KMS-11 (cell line): ENCODE measurements at regions not wholly inside any gene's neighbourhood (a gene's known extent, or its start where the extent isn't known, plus 50 kb on each side); places are given as distances from the start of the nearest gene placed in this dataset.

Source experiments
- H2AFZ ChIP-seq: fragments of 200-600 bp; sonication (generic); 2 replicates; pipeline ENCODE4 v1.6.1; 2016; ENCODE audit warnings: antibody characterized with exemption, mixed run types, low read depth
- H3K27ac ChIP-seq: fragments of 200-600 bp; sonication (generic); 2 replicates; pipeline ENCODE4 v1.6.1; 2016; ENCODE audit warnings: mild to moderate bottlenecking, mixed run types
- H3K27me3 ChIP-seq: fragments of 200-600 bp; sonication (generic); 2 replicates; pipeline ENCODE4 v1.6.1; 2017; ENCODE audit warnings: mild to moderate bottlenecking, low read depth, mixed run types, moderate library complexity; ENCODE audit not compliant: insufficient read depth
- H3K36me3 ChIP-seq: fragments of 200-600 bp; sonication (generic); 2 replicates; pipeline ENCODE4 v1.6.1; 2017; ENCODE audit warnings: mild to moderate bottlenecking, mixed run types; ENCODE audit not compliant: insufficient read depth
- H3K4me1 ChIP-seq: fragments of 200-600 bp; sonication (generic); 2 replicates; pipeline ENCODE4 v1.6.1; 2016; ENCODE audit warnings: mild to moderate bottlenecking, low read depth, mixed run types; ENCODE audit not compliant: poor library complexity, severe bottlenecking
- H3K4me2 ChIP-seq: fragments of 200-600 bp; sonication (generic); 2 replicates; pipeline ENCODE4 v1.7.0; 2016; ENCODE audit warnings: mild to moderate bottlenecking, mixed run types
- H3K4me3 ChIP-seq: fragments of 200-600 bp; sonication (generic); IDR thresholded peaks from 2 replicates; pipeline ENCODE4 v1.6.1; 2017; ENCODE audit warnings: low read depth, low read length, mixed read lengths; ENCODE audit not compliant: insufficient read depth
- H3K79me2 ChIP-seq: fragments of 200-600 bp; sonication (generic); 2 replicates; pipeline ENCODE4 v1.6.1; 2016; ENCODE audit warnings: low read depth, mixed run types; ENCODE audit not compliant: insufficient read depth
- H3K9ac ChIP-seq: fragments of 200-600 bp; sonication (generic); 2 replicates; pipeline ENCODE4 v1.6.1; 2016; ENCODE audit warnings: mild to moderate bottlenecking, mixed run types
- H4K20me1 ChIP-seq: fragments of 200-600 bp; sonication (generic); 2 replicates; pipeline ENCODE4 v1.6.1; 2016; ENCODE audit warnings: mild to moderate bottlenecking, mixed run types; ENCODE audit not compliant: insufficient read depth
- CTCF ChIP-seq: fragments of 200-600 bp; sonication (generic); conservative IDR thresholded peaks from 2 replicates; pipeline ENCODE4 v1.6.1; 2017; ENCODE audit warnings: low read depth, mild to moderate bottlenecking, antibody characterized with exemption, low read length, moderate library complexity, mixed read lengths

GRCh38 chr6:14423330-14423729 is 305.8 kb downstream of the CD83 start:
- Histone ChIP-seq H3K36me3 (no peaks in the 10 kb centered on the region), H3K9ac (no peak overlapping the region), H3K79me2 (no peaks in the 10 kb centered on the region), H3K27ac (no peak overlapping the region), H3K27me3 (no peaks in the 10 kb centered on the region), H2AFZ (no peak overlapping the region), H4K20me1 (no peaks in the 10 kb centered on the region), H3K4me2 (no peak overlapping the region), H3K4me3 (no peak overlapping the region), H3K4me1 (no peaks in the 10 kb centered on the region)
- TF ChIP-seq CTCF, result no peak

GRCh38 chr6:14423955-14424354 is 306.4 kb downstream of the CD83 start:
- Histone ChIP-seq H3K36me3 (no peaks in the 10 kb centered on the region), H3K27ac (no peak overlapping the region), H3K79me2 (no peaks in the 10 kb centered on the region), H3K4me1 (no peaks in the 10 kb centered on the region), H3K9ac (no peak overlapping the region), H3K4me3 (no peak overlapping the region), H3K27me3 (no peaks in the 10 kb centered on the region), H3K4me2 (no peak overlapping the region), H4K20me1 (no peaks in the 10 kb centered on the region), H2AFZ (no peak overlapping the region)
- no peak for TF ChIP-seq CTCF

- H3K27ac ChIP-seq, result no peak overlapping the region
- H3K4me2 ChIP-seq, result no peak overlapping the region
Observed at GRCh38 chr6:14425805-14426204, 308.2 kb downstream of the CD83 start.

GRCh38 chr6:14426281-14426680 is 308.7 kb downstream of the CD83 start:
- Histone ChIP-seq H3K36me3 (no peaks in the 10 kb centered on the region), H3K4me2 (no peak overlapping the region)

More at GRCh38 chr6:14425805-14426204, 308.2 kb downstream of the CD83 start:
- Histone ChIP-seq H3K79me2 (no peaks in the 10 kb centered on the region), H3K27me3 (no peaks in the 10 kb centered on the region), H3K36me3 (no peaks in the 10 kb centered on the region), H2AFZ (no peak overlapping the region), H3K9ac (no peak overlapping the region), H3K4me3 (no peak overlapping the region), H3K4me1 (no peaks in the 10 kb centered on the region), H4K20me1 (no peaks in the 10 kb centered on the region)
- TF ChIP-seq CTCF, result no peak

More at GRCh38 chr6:14426281-14426680, 308.7 kb downstream of the CD83 start:
- H3K9ac ChIP-seq, result no peak overlapping the region
- no peaks in the 10 kb centered on the region for H4K20me1 ChIP-seq
- H3K27ac ChIP-seq, result no peak overlapping the region
- no peaks in the 10 kb centered on the region for H3K79me2 ChIP-seq
- no peaks in the 10 kb centered on the region for H3K27me3 ChIP-seq
- no peaks in the 10 kb centered on the region for H3K4me1 ChIP-seq
- no peak overlapping the region for H3K4me3 ChIP-seq
- TF ChIP-seq CTCF, result no peak
- no peak overlapping the region for H2AFZ ChIP-seq
